ENCODE measurements at regions not wholly inside any gene's neighbourhood (a gene's known extent, or its start where the extent isn't known, plus 50 kb on each side); places are given as distances from the start of the nearest gene placed in this dataset.

DNA sequence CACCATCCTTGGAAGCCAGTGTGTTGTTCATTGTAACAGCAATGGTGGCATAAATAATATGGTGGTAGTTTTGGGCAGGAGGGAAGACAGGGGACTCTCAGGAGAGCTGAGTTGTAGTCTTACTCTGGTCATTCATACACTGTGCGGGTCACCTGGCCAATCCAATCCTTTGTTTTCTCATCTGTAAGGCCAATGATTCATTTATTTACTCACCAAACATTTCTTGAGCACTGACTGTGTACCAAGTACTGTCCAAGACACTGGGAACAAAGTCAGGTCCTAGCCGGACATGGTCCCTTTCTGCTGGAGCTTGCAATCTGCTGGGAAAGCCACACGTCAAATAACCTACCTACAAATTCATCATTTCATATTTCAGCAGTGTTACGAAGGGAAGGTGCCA lies 302.7 kb downstream of the CYP26B1 start:
- H3K4me3 ChIP-seq (ENCODE audit: low read depth, low read length), result no peak overlapping the region
- no peak for DNase-seq (ENCODE audit: low read depth)

GRCh38 chr2:71843391-71843850 lies 304.2 kb downstream of the CYP26B1 start:
- TF ChIP-seq, protein P1, sequence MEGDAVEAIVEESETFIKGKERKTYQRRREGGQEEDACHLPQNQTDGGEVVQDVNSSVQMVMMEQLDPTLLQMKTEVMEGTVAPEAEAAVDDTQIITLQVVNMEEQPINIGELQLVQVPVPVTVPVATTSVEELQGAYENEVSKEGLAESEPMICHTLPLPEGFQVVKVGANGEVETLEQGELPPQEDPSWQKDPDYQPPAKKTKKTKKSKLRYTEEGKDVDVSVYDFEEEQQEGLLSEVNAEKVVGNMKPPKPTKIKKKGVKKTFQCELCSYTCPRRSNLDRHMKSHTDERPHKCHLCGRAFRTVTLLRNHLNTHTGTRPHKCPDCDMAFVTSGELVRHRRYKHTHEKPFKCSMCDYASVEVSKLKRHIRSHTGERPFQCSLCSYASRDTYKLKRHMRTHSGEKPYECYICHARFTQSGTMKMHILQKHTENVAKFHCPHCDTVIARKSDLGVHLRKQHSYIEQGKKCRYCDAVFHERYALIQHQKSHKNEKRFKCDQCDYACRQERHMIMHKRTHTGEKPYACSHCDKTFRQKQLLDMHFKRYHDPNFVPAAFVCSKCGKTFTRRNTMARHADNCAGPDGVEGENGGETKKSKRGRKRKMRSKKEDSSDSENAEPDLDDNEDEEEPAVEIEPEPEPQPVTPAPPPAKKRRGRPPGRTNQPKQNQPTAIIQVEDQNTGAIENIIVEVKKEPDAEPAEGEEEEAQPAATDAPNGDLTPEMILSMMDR (IDR thresholded peaks at IDR 0.05; ENCODE audit: low read depth, low read length, missing control alignments), result no peak
- no peak for DNase-seq (ENCODE audit: low read depth)
- H3K4me3 ChIP-seq (ENCODE audit: low read depth, low read length), result no peak overlapping the region

More for the DNA sequence above, 302.7 kb downstream of the CYP26B1 start:
- TF ChIP-seq, protein P1 (IDR thresholded peaks at IDR 0.05; ENCODE audit: low read depth, low read length, missing control alignments), result no peak

- TF ChIP-seq, protein P1 (IDR thresholded peaks at IDR 0.05; ENCODE audit: low read depth, low read length, missing control alignments), result no peak
- H3K4me3 ChIP-seq (ENCODE audit: low read depth, low read length), result no peak overlapping the region
- no peak for DNase-seq (ENCODE audit: low read depth)
Measured at GRCh38 chr2:71842744-71843143, 304.9 kb downstream of the CYP26B1 start.

DNA sequence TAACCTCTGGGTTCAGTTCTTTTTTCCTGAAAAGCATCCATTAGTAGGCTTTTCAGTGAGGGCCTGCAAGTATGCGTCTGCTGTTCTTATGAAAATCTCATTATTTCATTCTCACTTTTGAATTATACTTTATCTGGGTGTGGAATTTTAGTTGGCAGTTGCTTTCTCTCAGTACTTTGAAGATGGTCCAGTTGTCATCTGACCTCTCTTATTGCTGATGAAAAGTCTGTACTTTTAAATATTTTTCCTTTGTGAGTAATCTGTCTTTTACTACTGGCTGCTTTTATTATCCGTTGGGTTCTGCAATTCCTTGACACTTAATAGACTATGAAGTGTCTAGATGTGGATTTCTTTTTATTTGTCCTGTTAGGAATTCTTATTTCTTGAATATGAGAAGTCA lies 307.8 kb downstream of the CYP26B1 start:
- H3K4me3 ChIP-seq (ENCODE audit: low read depth, low read length), result no peak overlapping the region
- TF ChIP-seq, protein P1 (IDR thresholded peaks at IDR 0.05; ENCODE audit: low read depth, low read length, missing control alignments), result no peak
- no peak for DNase-seq (ENCODE audit: low read depth)

GRCh38 chr2:71834796-71835195 lies 312.9 kb downstream of the CYP26B1 start:
- TF ChIP-seq, protein P1 (IDR thresholded peaks at IDR 0.05; ENCODE audit: low read depth, low read length, missing control alignments), result no peak
- DNase-seq (ENCODE audit: low read depth), result no peak
- H3K4me3 ChIP-seq (ENCODE audit: low read depth, low read length), result no peak overlapping the region

DNA sequence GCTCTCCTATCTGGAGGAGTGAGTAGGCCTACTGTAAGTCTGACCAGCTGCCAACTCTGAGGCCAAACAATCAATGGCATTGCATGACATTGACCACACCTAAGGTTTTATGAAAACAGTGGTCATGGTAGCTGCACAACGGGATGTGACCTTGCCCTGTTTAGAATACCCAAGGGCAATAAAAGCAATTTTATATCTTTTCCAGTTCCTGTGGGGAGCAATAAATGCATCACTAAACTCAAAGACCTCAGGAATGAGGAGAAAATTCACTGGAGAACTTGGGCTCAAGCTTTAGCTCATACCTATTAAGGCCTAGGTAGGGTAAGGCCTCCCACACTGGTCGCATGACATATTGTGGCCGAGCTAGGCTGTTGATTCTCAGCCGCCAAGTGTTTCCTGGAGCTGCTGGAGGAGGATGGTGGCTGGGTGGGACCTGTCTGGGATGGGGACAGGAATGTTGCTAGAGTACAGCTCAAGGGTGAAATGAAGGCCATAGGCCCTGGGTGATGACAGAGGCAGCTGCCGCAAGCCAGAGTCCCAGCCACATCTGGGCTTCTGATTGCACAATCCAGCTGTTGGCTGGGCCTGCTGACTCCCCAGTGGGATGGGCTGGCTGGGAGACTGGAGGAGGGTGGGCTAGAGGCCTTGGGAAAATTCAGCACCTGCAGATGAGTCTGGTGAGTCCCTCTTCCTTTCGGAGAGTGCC lies 313.7 kb downstream of the CYP26B1 start:
- no peak for DNase-seq (ENCODE audit: low read depth)
- TF ChIP-seq, protein P1 (IDR thresholded peaks at IDR 0.05; ENCODE audit: low read depth, low read length, missing control alignments), result no peak
- H3K4me3 ChIP-seq (ENCODE audit: low read depth, low read length), result no peak overlapping the region

DNA sequence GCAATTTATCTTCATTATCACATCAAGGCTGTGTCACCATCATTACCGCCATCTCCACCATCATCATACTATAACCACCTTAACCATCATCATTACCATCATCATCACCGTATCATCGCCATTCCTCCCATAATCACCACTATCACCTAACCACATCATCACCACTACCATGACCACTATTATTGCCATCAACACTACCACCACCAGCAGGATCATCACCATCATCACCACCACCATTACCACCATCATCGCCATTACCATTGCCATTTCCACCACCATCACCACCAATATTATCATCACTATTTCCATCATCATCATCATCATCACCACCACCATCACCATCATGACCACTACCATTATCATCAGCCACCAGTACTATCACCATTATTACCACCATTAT lies 314.4 kb downstream of the CYP26B1 start:
- TF ChIP-seq, protein P1 (IDR thresholded peaks at IDR 0.05; ENCODE audit: low read depth, low read length, missing control alignments), result no peak
- DNase-seq (ENCODE audit: low read depth), result no peak
- no peak overlapping the region for H3K4me3 ChIP-seq (ENCODE audit: low read depth, low read length)
